DMS 273 treated with DMSO at 0.1 percent for 48 hours (cell line): ENCODE measurements at regions not wholly inside any gene's neighbourhood (a gene's known extent, or its start where the extent isn't known, plus 50 kb on each side); places are given as distances from the start of the nearest gene placed in this dataset.
"Not testable (repeated sequence)": the region's sequence is repeated elsewhere in the genome, so short reads cannot be mapped to it uniquely, and the experiment has no call there.

Source experiments
- DNase-seq: peaks from one replicate; lab custom pipeline; 2025; lab: John Stamatoyannopoulos, UW

- no peak for DNase-seq
Measured at GRCh38 chr14:21822109-21822508, 148.5 kb upstream of the OR4E1 start.

GRCh38 chr14:21820631-21821030 is 147.0 kb upstream of the OR4E1 start:
- DNase-seq = no peak

- not testable (repeated sequence) for DNase-seq
Measured at GRCh38 chr14:21819891-21820290, 146.3 kb upstream of the OR4E1 start.

- not testable (repeated sequence) for DNase-seq
Measured at GRCh38 chr14:21817010-21817409, 143.4 kb upstream of the OR4E1 start.

GRCh38 chr14:21807975-21808374 is 134.4 kb upstream of the OR4E1 start:
- no peak for DNase-seq

GRCh38 chr14:21804981-21805380 is 131.4 kb upstream of the OR4E1 start:
- no peak for DNase-seq

GRCh38 chr14:21802441-21802840 is 128.8 kb upstream of the OR4E1 start:
- DNase-seq = no peak

- no peak for DNase-seq
Measured at GRCh38 chr14:21796916-21797315, 123.3 kb upstream of the OR4E1 start.

- no peak for DNase-seq
Measured at GRCh38 chr14:21795456-21795855, 121.8 kb upstream of the OR4E1 start.

GRCh38 chr14:21791749-21792148 is 118.1 kb upstream of the OR4E1 start:
- DNase-seq = no peak

- DNase-seq = not testable (repeated sequence)
Measured at GRCh38 chr14:21788687-21789086, 115.1 kb upstream of the OR4E1 start.

GRCh38 chr14:21787242-21787641 is 113.6 kb upstream of the OR4E1 start:
- DNase-seq = not testable (repeated sequence)

GRCh38 chr14:21781543-21781942 is 107.9 kb upstream of the OR4E1 start:
- DNase-seq = no peak

GRCh38 chr14:21780429-21781084 is 106.9 kb upstream of the OR4E1 start:
- no peak for DNase-seq

GRCh38 chr14:21771671-21772070 is 98.1 kb upstream of the OR4E1 start:
- DNase-seq = no peak

- DNase-seq = no peak
Measured at GRCh38 chr14:21768875-21769257, 95.2 kb upstream of the OR4E1 start.

GRCh38 chr14:21768116-21768874 is 94.7 kb upstream of the OR4E1 start:
- DNase-seq = no peak

GRCh38 chr14:21760360-21760759 is 86.7 kb upstream of the OR4E1 start:
- DNase-seq = not testable (repeated sequence)

GRCh38 chr14:21749306-21749868 is 75.8 kb upstream of the OR4E1 start:
- DNase-seq = no peak

- no peak for DNase-seq
Measured at GRCh38 chr14:21748869-21749303, 75.3 kb upstream of the OR4E1 start.

GRCh38 chr14:21735639-21736307 is 62.2 kb upstream of the OR4E1 start:
- no peak for DNase-seq

- DNase-seq = no peak
Measured at GRCh38 chr14:21735200-21735599, 61.6 kb upstream of the OR4E1 start.
